Gastroesophageal sphincter (tissue), 2 donors: ENCODE measurements at regions not wholly inside any gene's neighbourhood (a gene's known extent, or its start where the extent isn't known, plus 50 kb on each side); places are given as distances from the start of the nearest gene placed in this dataset.

ENCODE experiments used
- EP300 ChIP-seq: sonication (generic); formaldehyde crosslinking; IDR thresholded peaks from one replicate; pipeline ENCODE4 v1.6.1; 2017; ENCODE audit warnings: antibody characterized with exemption, mild to moderate bottlenecking
- POLR2A ChIP-seq, 2 donors: fragments of 450-650 bp; IDR thresholded peaks; one replicate each; pipeline ENCODE4 v1.6.1; 2017; ENCODE audit warnings: antibody characterized with exemption in 2 of 2, mild to moderate bottlenecking in 2 of 2, moderate library complexity in 1 of 2

GRCh38 chr14:39912192-39913100 lies 480.2 kb upstream of the FBXO33 start:
- TF ChIP-seq POLR2A (IDR thresholded peaks at IDR 0.05), result no peak
- no peak for TF ChIP-seq EP300
